ENCODE measurements at regions not wholly inside any gene's neighbourhood (a gene's known extent, or its start where the extent isn't known, plus 50 kb on each side); places are given as distances from the start of the nearest gene placed in this dataset.
A peak's percentile ranks its signal among the peaks of the same experiment; 100 is the strongest.

GRCh38 chr2:29974086-29974485 lies 52.7 kb upstream of the ALK start:
- DNase-seq (ENCODE audit: low read depth in 2 of 2) = no peak

- no peak for DNase-seq (ENCODE audit: low read depth in 2 of 2)
Observed at GRCh38 chr2:29977284-29977683, 55.9 kb upstream of the ALK start.

GRCh38 chr2:29981402-29981801 lies 60.0 kb upstream of the ALK start:
- no peak for DNase-seq (ENCODE audit: low read depth in 2 of 2)

GRCh38 chr2:29983308-29983707 lies 61.9 kb upstream of the ALK start:
- DNase-seq (ENCODE audit: low read depth in 2 of 2) = no peak

- no peak for DNase-seq (ENCODE audit: low read depth in 2 of 2)
Observed at GRCh38 chr2:29987146-29987545, 65.8 kb upstream of the ALK start.

- no peak for DNase-seq (ENCODE audit: low read depth in 2 of 2)
Observed at GRCh38 chr2:29990129-29990528, 68.7 kb upstream of the ALK start.

- no peak for DNase-seq (ENCODE audit: low read depth in 2 of 2)
Observed at GRCh38 chr2:29991086-29991485, 69.7 kb upstream of the ALK start.

GRCh38 chr2:29995241-29995640 lies 73.9 kb upstream of the ALK start:
- DNase-seq (ENCODE audit: low read depth in 2 of 2) = no peak

GRCh38 chr2:30003128-30003527 lies 81.7 kb upstream of the ALK start:
- DNase-seq (ENCODE audit: low read depth in 2 of 2) = no peak

- DNase-seq (ENCODE audit: low read depth in 2 of 2) = no peak
Observed at GRCh38 chr2:30022444-30023071, 101.2 kb upstream of the ALK start.

- DNase-seq (ENCODE audit: low read depth in 2 of 2) = no peak
Observed at GRCh38 chr2:30024281-30024680, 102.9 kb upstream of the ALK start.

GRCh38 chr2:30026091-30027055 lies 105.0 kb upstream of the ALK start:
- DNase-seq (ENCODE audit: low read depth in 2 of 2) = peak; percentile 32 to 51

- no peak for DNase-seq (ENCODE audit: low read depth in 2 of 2)
Observed at GRCh38 chr2:30029804-30030203, 108.4 kb upstream of the ALK start.

- DNase-seq (ENCODE audit: low read depth in 2 of 2) = no peak
Observed at GRCh38 chr2:30030361-30030760, 109.0 kb upstream of the ALK start.

GRCh38 chr2:30031184-30031583 lies 109.8 kb upstream of the ALK start:
- no peak for DNase-seq (ENCODE audit: low read depth in 2 of 2)

- DNase-seq (ENCODE audit: low read depth in 2 of 2) = no peak
Observed at GRCh38 chr2:30034052-30034775, 112.6 kb upstream of the YPEL5 start.

GRCh38 chr2:30037016-30037415 lies 109.8 kb upstream of the YPEL5 start:
- DNase-seq (ENCODE audit: low read depth in 2 of 2) = no peak

GRCh38 chr2:30038419-30038818 lies 108.4 kb upstream of the YPEL5 start:
- DNase-seq (ENCODE audit: low read depth in 2 of 2) = no peak

GRCh38 chr2:30039101-30039500 lies 107.7 kb upstream of the YPEL5 start:
- no peak for DNase-seq (ENCODE audit: low read depth in 2 of 2)

- DNase-seq (ENCODE audit: low read depth in 2 of 2) = no peak
Observed at GRCh38 chr2:30040147-30040546, 106.7 kb upstream of the YPEL5 start.

- no peak for DNase-seq (ENCODE audit: low read depth in 2 of 2)
Observed at GRCh38 chr2:30041884-30042283, 104.9 kb upstream of the YPEL5 start.

GRCh38 chr2:30046396-30046795 lies 100.4 kb upstream of the YPEL5 start:
- DNase-seq (ENCODE audit: low read depth in 2 of 2) = no peak
